Adrenal gland (tissue), 9 donors: ENCODE measurements at regions not wholly inside any gene's neighbourhood (a gene's known extent, or its start where the extent isn't known, plus 50 kb on each side); places are given as distances from the start of the nearest gene placed in this dataset.

Experiments used
- DNase-seq, 7 donors: peaks; one replicate each; pipeline ENCODE4 v3.0.0-alpha.2; 2019 to 2020
- H3K27ac ChIP-seq, 5 donors: fragments of 200-600 bp; sonication (generic) in 4 of 5; 1 replicate in 3 of 5; 2 replicates in 2 of 5; pipeline versions ENCODE4 v1.5.1 to v1.8.0; 2016 to 2020; ENCODE audit warnings: mild to moderate bottlenecking in 1 of 5
- H3K27me3 ChIP-seq: fragments of 200-600 bp; 2 replicates; pipeline ENCODE4 v1.8.0; 2021
- H3K36me3 ChIP-seq, 2 donors: fragments of 200-600 bp; replicated peaks in 1 of 2; 1 replicate in 1 of 2; 2 replicates in 1 of 2; pipeline versions ENCODE4 v1.5.1 to v1.8.0; 2018 to 2022
- H3K4me1 ChIP-seq, 2 donors: fragments of 200-600 bp; replicated peaks in 1 of 2; 1 replicate in 1 of 2; 2 replicates in 1 of 2; pipeline versions ENCODE4 v1.5.1 to v1.8.0; 2018 to 2021
- H3K4me3 ChIP-seq, 4 donors: fragments of 200-600 bp; sonication (generic) in 3 of 4; one replicate each; pipeline ENCODE4 v1.5.1; 2016 to 2018
- H3K9me3 ChIP-seq, 3 donors: fragments of 200-600 bp; sonication (generic) in 1 of 3; replicated peaks in 1 of 3; 1 replicate in 2 of 3; 2 replicates in 1 of 3; pipeline versions ENCODE4 v1.5.1 to v1.8.0; 2016 to 2021
- POLR2A ChIP-seq, 2 donors: fragments of 450-650 bp; IDR thresholded peaks; one replicate each; pipeline ENCODE4 v1.6.1; 2017; ENCODE audit warnings: antibody characterized with exemption in 2 of 2, mild to moderate bottlenecking in 2 of 2, moderate library complexity in 1 of 2
- WGBS, 4 donors: extraction: QIAGEN DNeasy Blood & Tissue Kit in 2 of 4; methylation state at CpG; one replicate each; pipeline versions ENCODE4 v1.1.5 to v1.1.7; 2013 to 2017; 5-methylcytosine and 5-hydroxymethylcytosine counted together
- intact Hi-C, 2 donors: fragments of 100-400 bp; cut with DNase I; formaldehyde crosslinking; loops; one replicate each; pipeline versions ENCODE4 v1.14.1 to v1.15.0; 2022 to 2023
- TF ChIP-seq, protein P1 (sequence below), 6 experiments: fragments of 450-650 bp in 4 of 6; fragments of 200-600 bp in 2 of 6; sonication (generic) in 1 of 6; IDR thresholded peaks; 1 replicate in 5 of 6; 2 replicates in 1 of 6; pipeline versions ENCODE4 v1.5.1 to v1.8.0; 2016 to 2021; ENCODE audit warnings: antibody characterized with exemption in 6 of 6, mild to moderate bottlenecking in 2 of 6, moderate library complexity in 1 of 6
- donor health status: healthy with polysubstance abuse.
- donor health status: Bipolar disorder and iron deficiency.
- donor health status: DM: yes; HTN: yes; CAD: no.
- donor health status: DM: no; HTN: no; CAD: no.
- donor health status: DM: no; HTN: no; CAD: no.

DNA sequence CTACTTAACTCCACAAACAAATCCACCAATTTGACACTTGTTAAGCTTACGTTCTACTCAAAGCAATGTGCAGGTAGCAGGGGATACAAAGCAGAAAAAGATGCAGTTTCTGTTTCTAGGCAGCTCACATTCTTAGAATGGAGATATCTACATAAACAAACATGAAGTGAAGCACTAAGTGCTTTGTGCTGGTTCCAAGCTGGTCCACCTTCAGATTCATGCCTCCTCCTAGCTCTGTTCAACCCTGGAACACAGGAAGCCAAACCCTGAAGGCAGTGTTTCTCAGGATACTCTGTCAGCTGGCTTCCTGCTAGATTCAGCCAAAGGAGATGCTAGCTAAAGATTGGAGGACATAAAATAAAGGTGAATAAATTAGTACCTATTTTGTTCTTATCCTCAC lies 55.3 kb upstream of the NOL4 start:
- H3K36me3 ChIP-seq: no peaks in the 10 kb centered on the region
- no peaks in the 10 kb centered on the region for H3K9me3 ChIP-seq
- TF ChIP-seq, protein P1, sequence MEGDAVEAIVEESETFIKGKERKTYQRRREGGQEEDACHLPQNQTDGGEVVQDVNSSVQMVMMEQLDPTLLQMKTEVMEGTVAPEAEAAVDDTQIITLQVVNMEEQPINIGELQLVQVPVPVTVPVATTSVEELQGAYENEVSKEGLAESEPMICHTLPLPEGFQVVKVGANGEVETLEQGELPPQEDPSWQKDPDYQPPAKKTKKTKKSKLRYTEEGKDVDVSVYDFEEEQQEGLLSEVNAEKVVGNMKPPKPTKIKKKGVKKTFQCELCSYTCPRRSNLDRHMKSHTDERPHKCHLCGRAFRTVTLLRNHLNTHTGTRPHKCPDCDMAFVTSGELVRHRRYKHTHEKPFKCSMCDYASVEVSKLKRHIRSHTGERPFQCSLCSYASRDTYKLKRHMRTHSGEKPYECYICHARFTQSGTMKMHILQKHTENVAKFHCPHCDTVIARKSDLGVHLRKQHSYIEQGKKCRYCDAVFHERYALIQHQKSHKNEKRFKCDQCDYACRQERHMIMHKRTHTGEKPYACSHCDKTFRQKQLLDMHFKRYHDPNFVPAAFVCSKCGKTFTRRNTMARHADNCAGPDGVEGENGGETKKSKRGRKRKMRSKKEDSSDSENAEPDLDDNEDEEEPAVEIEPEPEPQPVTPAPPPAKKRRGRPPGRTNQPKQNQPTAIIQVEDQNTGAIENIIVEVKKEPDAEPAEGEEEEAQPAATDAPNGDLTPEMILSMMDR (IDR thresholded peaks at IDR 0.05): no peak
- TF ChIP-seq POLR2A (IDR thresholded peaks at IDR 0.05): no peak
- H3K27me3 ChIP-seq: no peaks in the 10 kb centered on the region
- H3K4me3 ChIP-seq: no peak overlapping the region
- 55 to 63% (median 59%) methylated on average over 1 of the region's 1 CpG for WGBS, 4 donors
- intact Hi-C loops: no loop called here
- H3K4me1 ChIP-seq: no peaks in the 10 kb centered on the region
- H3K27ac ChIP-seq: no peak overlapping the region
- DNase-seq: no peak

GRCh38 chr18:34280653-34281052 lies 55.9 kb upstream of the NOL4 start:
- Histone ChIP-seq H3K9me3 (no peaks in the 10 kb centered on the region), H3K36me3 (no peaks in the 10 kb centered on the region), H3K4me3 (no peak overlapping the region), H3K27me3 (no peaks in the 10 kb centered on the region), H3K4me1 (no peaks in the 10 kb centered on the region), H3K27ac (no peak overlapping the region)
- whole genome bisulfite sequencing, 4 donors: 71 to 74% (median 73%) methylated on average over 4 of the region's 4 CpGs
- TF ChIP-seq, protein P1 (IDR thresholded peaks at IDR 0.05): no peak
- TF ChIP-seq POLR2A (IDR thresholded peaks at IDR 0.05): no peak
- intact Hi-C loops: no loop called here
- no peak for DNase-seq

- 39 to 54% (median 44%) methylated on average over 2 of the region's 2 CpGs for WGBS, 4 donors
- Histone ChIP-seq H3K4me3 (no peak overlapping the region), H3K27ac (no peak overlapping the region), H3K4me1 (no peaks in the 10 kb centered on the region), H3K9me3 (no peaks in the 10 kb centered on the region), H3K36me3 (no peaks in the 10 kb centered on the region), H3K27me3 (no peaks in the 10 kb centered on the region)
- TF ChIP-seq, protein P1 (IDR thresholded peaks at IDR 0.05): no peak
- no peak for TF ChIP-seq POLR2A (IDR thresholded peaks at IDR 0.05)
- intact Hi-C loops: no loop called here
- DNase-seq: no peak
These were observed 56.6 kb upstream of the NOL4 start for GRCh38 chr18:34281290-34281689.

- no peak overlapping the region for H3K4me3 ChIP-seq
- H3K27ac ChIP-seq: no peak overlapping the region
- H3K36me3 ChIP-seq: no peaks in the 10 kb centered on the region
- no peak for DNase-seq
- 54 to 72% (median 63%) methylated on average over 3 of the region's 3 CpGs for WGBS, 4 donors
- H3K27me3 ChIP-seq: no peaks in the 10 kb centered on the region
- intact Hi-C loops: no loop called here
- H3K9me3 ChIP-seq: no peaks in the 10 kb centered on the region
- TF ChIP-seq, protein P1 (IDR thresholded peaks at IDR 0.05): no peak
- TF ChIP-seq POLR2A (IDR thresholded peaks at IDR 0.05): no peak
- H3K4me1 ChIP-seq: no peaks in the 10 kb centered on the region
These were observed 57.0 kb upstream of the NOL4 start for GRCh38 chr18:34281722-34282121.
